DND-41 (cell line): ENCODE measurements at regions not wholly inside any gene's neighbourhood (a gene's known extent, or its start where the extent isn't known, plus 50 kb on each side); places are given as distances from the start of the nearest gene placed in this dataset.

Experiments
- ATAC-seq: fragments of 200-7000 bp; cut with Tn5 transposase; 3 replicates; pipeline ENCODE4 v1.9.1; 2021; ENCODE audit warnings: low read depth; ENCODE audit not compliant: insufficient read depth
- DNase-seq: peaks from one replicate; pipeline ENCODE4 v3.0.0-alpha.2; 2020
- H2AFZ ChIP-seq: 2 replicates; pipeline ENCODE4 v1.6.0; 2012; ENCODE audit warnings: low read depth, low read length
- H3K27ac ChIP-seq: 2 replicates; pipeline ENCODE4 v1.5.1; 2012; ENCODE audit warnings: low read length, inconsistent platforms
- H3K27me3 ChIP-seq: fragments of 200-600 bp; sonication (generic); 2 replicates; pipeline ENCODE4 v1.6.0; 2012; ENCODE audit warnings: low read length, mild to moderate bottlenecking, inconsistent platforms; ENCODE audit not compliant: insufficient read depth, poor library complexity
- H3K36me3 ChIP-seq: 2 replicates; pipeline ENCODE4 v1.5.1; 2012; ENCODE audit warnings: low read length, inconsistent platforms; ENCODE audit not compliant: insufficient read depth
- H3K4me1 ChIP-seq: 2 replicates; pipeline ENCODE4 v1.5.1; 2012; ENCODE audit warnings: mild to moderate bottlenecking, low read length; ENCODE audit not compliant: insufficient read depth
- H3K4me2 ChIP-seq: 2 replicates; pipeline ENCODE4 v1.6.0; 2012; ENCODE audit warnings: mild to moderate bottlenecking, moderate library complexity, low read length, inconsistent platforms; ENCODE audit not compliant: insufficient read depth
- H3K4me3 ChIP-seq, 2 experiments: fragments of 200-600 bp in 1 of 2; shearing (Covaris generic) in 1 of 2; 2 replicates each; pipeline ENCODE4 v1.5.1; 2012 to 2016; ENCODE audit warnings: inconsistent platforms in 2 of 2, low read length in 2 of 2, mild to moderate bottlenecking in 2 of 2, low read depth in 1 of 2, moderate library complexity in 1 of 2
- H3K79me2 ChIP-seq: 2 replicates; pipeline ENCODE4 v1.6.0; 2012; ENCODE audit warnings: low read length, inconsistent platforms; ENCODE audit not compliant: insufficient read depth
- H3K9ac ChIP-seq: 2 replicates; pipeline ENCODE4 v1.6.0; 2012; ENCODE audit warnings: low read depth, mild to moderate bottlenecking, inconsistent platforms, low read length, moderate library complexity
- H3K9me3 ChIP-seq: 2 replicates; pipeline ENCODE4 v1.5.1; 2012; ENCODE audit warnings: low read length, moderate library complexity, mild to moderate bottlenecking, inconsistent platforms; ENCODE audit not compliant: insufficient read depth, severe bottlenecking
- H4K20me1 ChIP-seq: 2 replicates; pipeline ENCODE4 v1.6.0; 2012; ENCODE audit warnings: low read length; ENCODE audit not compliant: insufficient read depth
- CTCF ChIP-seq: IDR thresholded peaks from 2 replicates; pipeline ENCODE4 v1.5.1; 2012; ENCODE audit warnings: borderline replicate concordance, low read length, moderate library complexity, mild to moderate bottlenecking; ENCODE audit not compliant: poor library complexity, severe bottlenecking; ENCODE audit errors: extremely low read depth
- EZH2 ChIP-seq: IDR thresholded peaks from 3 replicates; pipeline ENCODE4 v1.6.1; 2012; ENCODE audit warnings: borderline replicate concordance, low read depth, mild to moderate bottlenecking, moderate library complexity, low read length, inconsistent platforms; ENCODE audit not compliant: severe bottlenecking

- H3K4me3 ChIP-seq, result no peak overlapping the region
- no peaks in the 10 kb centered on the region for H3K36me3 ChIP-seq
- H2AFZ ChIP-seq, result no peak overlapping the region
- H3K9ac ChIP-seq, result no peak overlapping the region
- H3K27ac ChIP-seq, result no peak overlapping the region
- TF ChIP-seq EZH2 (no peak), CTCF (no peak)
- H3K79me2 ChIP-seq, result no peaks in the 10 kb centered on the region
- DNase-seq (no peak), ATAC-seq (no peak)
- H3K9me3 ChIP-seq, result peaks cover 5% of the 10 kb centered on the region
- no peaks in the 10 kb centered on the region for H3K27me3 ChIP-seq
- no peak overlapping the region for H3K4me2 ChIP-seq
- H4K20me1 ChIP-seq, result no peaks in the 10 kb centered on the region
- H3K4me1 ChIP-seq, result peaks cover 4% of the 10 kb centered on the region; the same call in 1 of the 2 replicates
Observed at GRCh38 chr1:56084246-56084645, 495.1 kb downstream of the PLPP3 start.

GRCh38 chr1:56081736-56082135 is 497.6 kb downstream of the PLPP3 start:
- H3K79me2 ChIP-seq, result no peaks in the 10 kb centered on the region
- H3K9me3 ChIP-seq, result no peaks in the 10 kb centered on the region
- no peak overlapping the region for H3K4me2 ChIP-seq
- H3K36me3 ChIP-seq, result no peaks in the 10 kb centered on the region
- no peak for ATAC-seq
- TF ChIP-seq CTCF, result no peak
- no peak for TF ChIP-seq EZH2
- no peaks in the 10 kb centered on the region for H3K27me3 ChIP-seq
- no peaks in the 10 kb centered on the region for H3K4me1 ChIP-seq
- H3K27ac ChIP-seq, result no peak overlapping the region
- no peaks in the 10 kb centered on the region for H4K20me1 ChIP-seq
- H3K4me3 ChIP-seq, result no peak overlapping the region
- H2AFZ ChIP-seq, result no peak overlapping the region
- DNase-seq, result no peak
- no peak overlapping the region for H3K9ac ChIP-seq

GRCh38 chr1:56081173-56081572 is 498.2 kb downstream of the PLPP3 start:
- H3K27ac ChIP-seq, result no peak overlapping the region
- ATAC-seq (no peak), DNase-seq (no peak)
- no peak overlapping the region for H3K4me3 ChIP-seq
- no peaks in the 10 kb centered on the region for H3K9me3 ChIP-seq
- H3K4me2 ChIP-seq, result no peak overlapping the region
- H3K36me3 ChIP-seq, result no peaks in the 10 kb centered on the region
- H3K4me1 ChIP-seq, result no peaks in the 10 kb centered on the region
- H2AFZ ChIP-seq, result no peak overlapping the region
- TF ChIP-seq EZH2 (no peak), CTCF (no peak)
- no peaks in the 10 kb centered on the region for H3K27me3 ChIP-seq
- no peaks in the 10 kb centered on the region for H3K79me2 ChIP-seq
- no peaks in the 10 kb centered on the region for H4K20me1 ChIP-seq
- H3K9ac ChIP-seq, result no peak overlapping the region

GRCh38 chr1:56080123-56080522 is 499.2 kb downstream of the PLPP3 start:
- Histone ChIP-seq H3K4me3 (no peak overlapping the region), H3K9ac (no peak overlapping the region), H4K20me1 (no peaks in the 10 kb centered on the region), H3K27ac (no peak overlapping the region), H2AFZ (no peak overlapping the region), H3K9me3 (no peaks in the 10 kb centered on the region), H3K4me2 (no peak overlapping the region), H3K27me3 (no peaks in the 10 kb centered on the region), H3K4me1 (no peaks in the 10 kb centered on the region), H3K36me3 (no peaks in the 10 kb centered on the region), H3K79me2 (no peaks in the 10 kb centered on the region)
- ATAC-seq (no peak), DNase-seq (no peak)
- TF ChIP-seq EZH2 (no peak), CTCF (no peak)
